NCI-H1105 (cell line): ENCODE measurements at regions not wholly inside any gene's neighbourhood (a gene's known extent, or its start where the extent isn't known, plus 50 kb on each side); places are given as distances from the start of the nearest gene placed in this dataset.
"Not testable (repeated sequence)": the region's sequence is repeated elsewhere in the genome, so short reads cannot be mapped to it uniquely, and the experiment has no call there.

Experiments used
- DNase-seq: peaks from one replicate; lab custom pipeline; 2025; lab: John Stamatoyannopoulos, UW

- DNase-seq = no peak
These were observed 558.2 kb upstream of the USP24 start for GRCh38 chr1:55773211-55773940.

- no peak for DNase-seq
These were observed 553.3 kb upstream of the USP24 start for GRCh38 chr1:55768327-55768952.

DNA sequence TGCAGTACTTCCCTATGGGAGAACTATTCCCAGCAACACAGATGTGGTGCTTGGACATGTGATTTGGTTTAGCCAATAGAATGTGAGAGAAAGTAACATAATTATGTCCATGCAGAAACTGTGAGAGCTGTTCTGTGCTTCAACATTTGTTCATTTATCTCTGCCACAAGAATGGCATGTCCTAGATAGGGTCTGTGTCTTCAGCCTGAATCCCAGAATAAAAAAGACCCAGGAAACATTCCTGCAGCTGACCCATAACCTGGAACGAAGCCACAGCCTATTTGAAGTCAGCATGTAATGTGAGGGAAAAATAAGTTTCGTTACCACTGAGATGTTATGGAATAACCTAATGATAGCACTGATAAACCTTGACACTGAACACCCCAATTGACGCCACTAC, 552.0 kb upstream of the USP24 start:
- no peak for DNase-seq

GRCh38 chr1:55765505-55765904, 550.3 kb upstream of the USP24 start:
- not testable (repeated sequence) for DNase-seq

DNA sequence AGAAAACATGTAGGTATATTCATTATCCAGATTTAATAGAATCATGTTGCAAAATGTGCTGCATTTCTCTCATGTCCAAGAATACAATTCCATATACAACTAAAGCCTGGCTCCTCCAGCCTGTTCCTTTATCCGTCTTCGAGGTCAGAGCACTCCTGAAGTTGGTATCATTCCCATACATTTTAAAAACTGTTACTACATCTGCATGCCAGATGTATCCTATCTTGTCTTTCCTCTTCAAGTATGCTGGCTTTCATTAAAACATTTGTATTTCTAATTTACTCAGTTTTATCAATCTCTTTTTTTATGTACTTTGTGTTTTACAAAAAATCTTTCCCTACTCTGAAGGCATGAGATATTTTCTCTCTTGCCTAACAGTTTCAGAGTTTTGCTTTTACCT, 536.6 kb upstream of the USP24 start:
- DNase-seq = no peak

GRCh38 chr1:55750628-55750995, 535.4 kb upstream of the USP24 start:
- no peak for DNase-seq

- DNase-seq = no peak
These were observed 534.9 kb upstream of the USP24 start for GRCh38 chr1:55749975-55750627.

- no peak for DNase-seq
These were observed 532.3 kb upstream of the USP24 start for GRCh38 chr1:55747408-55747841.

- no peak for DNase-seq
These were observed 531.5 kb upstream of the USP24 start for GRCh38 chr1:55746710-55747109.

- DNase-seq = no peak
These were observed 526.4 kb upstream of the USP24 start for GRCh38 chr1:55741516-55741915.

DNA sequence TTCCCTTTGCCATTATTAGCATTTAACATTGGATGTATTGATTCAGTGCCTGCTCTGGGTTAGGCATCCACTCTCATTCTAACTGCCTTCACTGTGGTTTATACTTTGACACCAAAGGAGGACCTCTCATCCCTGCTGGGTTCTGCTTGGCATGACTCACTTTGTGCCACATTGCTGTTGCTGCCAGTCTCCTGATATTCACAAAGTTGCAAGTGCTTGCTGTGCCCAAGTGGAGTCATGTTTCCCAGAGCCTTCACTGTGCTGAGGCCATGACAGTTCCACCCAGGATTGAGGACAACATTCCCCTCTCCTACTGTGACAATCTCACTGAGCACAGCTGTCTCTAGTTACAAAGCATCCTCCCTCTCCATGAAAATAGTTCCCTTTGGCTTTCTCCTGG, 519.9 kb upstream of the USP24 start:
- DNase-seq = no peak

DNA sequence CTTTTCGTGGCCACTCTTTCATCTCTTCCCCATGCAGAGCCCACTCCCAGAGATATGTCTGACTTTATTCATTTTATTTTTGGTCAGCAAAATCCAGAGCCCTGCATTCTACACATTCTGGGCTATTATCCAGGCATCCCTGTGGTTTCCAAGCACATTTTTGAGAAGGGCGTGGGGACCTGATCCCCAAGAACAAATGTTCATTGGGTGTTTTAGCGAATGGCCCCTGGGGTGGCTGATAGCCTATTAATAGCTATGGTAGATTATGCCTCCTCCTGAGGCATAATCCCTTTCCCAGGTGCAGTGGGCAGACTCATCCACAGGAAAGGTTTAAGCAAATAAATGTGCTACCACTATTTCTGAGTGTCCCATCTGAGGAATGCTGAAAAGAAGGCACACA, 511.8 kb upstream of the USP24 start:
- no peak for DNase-seq

DNA sequence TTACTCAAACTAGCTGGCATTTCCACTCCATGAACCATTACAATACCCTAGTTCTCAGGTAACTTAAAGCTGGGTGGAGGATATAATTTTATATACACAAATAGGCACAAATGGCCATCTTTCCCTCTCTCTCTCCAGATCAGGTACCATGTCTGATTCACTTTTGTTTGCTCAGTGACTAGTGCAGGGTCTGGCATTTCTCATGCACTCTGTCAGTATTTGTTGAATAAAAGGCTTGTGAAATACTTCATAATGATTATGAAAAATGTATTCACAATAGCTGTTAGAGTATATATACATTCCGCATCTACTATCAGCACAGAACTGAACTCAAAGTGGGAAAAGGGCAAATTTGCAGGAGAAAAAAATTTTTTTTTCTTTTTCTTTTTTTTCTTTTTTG, 510.2 kb upstream of the USP24 start:
- DNase-seq = no peak

DNA sequence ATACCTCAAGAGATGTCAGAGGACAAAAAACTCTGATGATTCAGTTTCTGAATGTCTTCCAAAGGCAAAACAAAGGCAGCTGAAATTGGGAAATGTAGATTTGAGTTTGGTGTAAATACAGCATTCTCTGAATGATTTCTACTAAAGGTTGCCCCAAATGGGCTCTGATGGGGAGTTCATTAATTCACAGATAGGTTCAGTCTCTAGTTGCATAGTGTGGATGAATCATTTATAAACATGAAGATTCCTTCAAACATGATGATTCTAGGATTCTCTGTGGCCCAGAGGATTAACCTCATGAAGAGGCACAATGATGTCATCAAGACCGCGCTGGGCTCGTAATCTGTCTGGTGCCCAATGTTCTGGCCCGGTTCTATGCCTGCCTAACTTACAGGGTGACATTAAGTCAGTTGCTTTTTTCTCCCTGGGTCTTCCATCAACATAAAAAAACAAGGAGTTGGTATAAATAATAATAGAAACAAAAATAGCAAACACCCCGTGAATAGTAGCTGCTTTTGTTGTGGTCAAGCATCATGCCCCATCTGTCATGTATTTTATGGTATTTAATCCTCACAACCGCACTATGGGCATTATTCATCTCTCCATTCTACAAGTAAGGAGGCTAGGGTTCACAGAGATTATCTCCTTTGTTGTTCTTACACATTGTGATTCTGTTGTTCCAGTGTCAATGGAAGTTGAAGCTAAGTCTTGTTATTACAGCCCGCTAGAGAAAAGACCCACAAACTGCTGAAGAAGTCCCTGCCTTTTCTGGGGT, 509.6 kb upstream of the USP24 start:
- DNase-seq = no peak

DNA sequence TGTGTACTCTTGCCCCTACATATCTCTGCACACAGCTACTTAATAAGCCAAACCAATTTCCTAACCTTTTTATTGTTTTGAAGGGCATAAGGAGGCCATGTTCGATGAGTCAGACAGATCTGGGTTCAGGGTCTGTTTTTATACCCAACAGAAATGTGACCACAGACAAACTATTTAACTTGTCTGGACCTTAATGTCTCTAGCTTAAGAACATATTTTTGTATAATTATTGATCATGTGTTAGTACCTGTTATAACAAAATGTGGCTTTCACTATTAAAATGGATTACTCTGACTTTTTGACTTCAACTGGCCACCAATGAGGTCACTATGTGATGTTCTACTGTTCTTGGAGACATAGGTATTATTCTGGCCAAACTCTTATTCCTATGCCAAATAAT, 507.8 kb upstream of the USP24 start:
- DNase-seq = no peak

DNA sequence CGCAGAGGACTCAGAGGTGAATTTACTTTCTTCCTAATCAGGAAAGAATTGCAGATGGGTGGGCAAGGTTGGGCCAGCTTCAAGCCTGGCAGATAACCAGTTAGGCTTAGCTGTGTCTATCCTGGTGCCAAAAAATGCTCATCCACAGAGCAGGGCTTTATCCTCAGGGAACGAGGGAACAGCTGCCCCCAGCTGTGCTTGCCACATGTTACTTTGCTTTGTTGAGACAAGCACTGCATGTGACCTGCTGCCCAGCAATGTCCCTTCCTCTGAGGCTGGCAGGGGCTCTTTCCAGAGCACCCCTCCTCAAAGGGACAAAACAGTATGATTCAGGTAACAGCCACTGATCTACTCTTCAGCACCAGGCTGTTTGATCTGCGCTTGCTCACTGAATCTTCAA, 505.1 kb upstream of the USP24 start:
- DNase-seq = no peak

- no peak for DNase-seq
These were observed 503.9 kb upstream of the USP24 start for GRCh38 chr1:55718758-55719671.

DNA sequence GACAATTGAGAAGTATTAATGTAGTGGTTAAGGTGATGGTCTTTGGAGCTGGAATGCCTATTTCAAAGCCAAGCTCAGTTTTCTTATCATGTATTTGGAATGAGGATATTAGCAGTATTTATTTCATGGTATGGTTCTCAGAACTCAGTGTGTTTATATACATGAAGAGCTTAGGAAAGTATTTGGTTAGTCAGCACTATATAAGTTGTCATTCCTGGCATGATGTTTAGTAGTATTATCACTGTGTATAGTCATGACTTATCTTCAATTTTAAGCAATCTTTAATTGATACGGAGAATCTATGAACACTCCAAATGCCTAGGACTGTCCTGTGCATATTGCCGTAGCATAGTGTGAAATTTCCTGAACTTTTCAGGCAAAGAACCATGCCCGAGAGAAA, 501.9 kb upstream of the USP24 start:
- no peak for DNase-seq

DNA sequence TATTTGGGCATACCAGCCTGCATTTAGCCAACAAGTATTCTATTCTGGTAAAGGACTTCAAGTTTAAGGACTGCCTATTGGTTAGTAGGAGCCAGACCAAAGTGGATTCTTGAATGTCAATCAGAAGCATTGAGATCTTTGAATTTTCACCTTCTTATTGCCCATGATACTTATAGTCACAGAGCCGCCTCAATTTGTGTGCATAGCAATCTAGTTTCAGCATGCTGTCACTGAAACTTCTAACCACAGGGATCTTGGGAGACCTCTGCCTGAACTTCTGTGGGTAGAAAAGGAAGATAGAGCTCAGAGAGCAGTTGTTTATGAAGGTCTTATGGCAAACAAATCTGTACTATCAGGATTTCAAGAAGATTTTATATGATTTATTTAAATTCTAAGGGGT, 501.4 kb upstream of the USP24 start:
- no peak for DNase-seq

- no peak for DNase-seq
These were observed 501.0 kb upstream of the USP24 start for GRCh38 chr1:55716151-55716550.

DNA sequence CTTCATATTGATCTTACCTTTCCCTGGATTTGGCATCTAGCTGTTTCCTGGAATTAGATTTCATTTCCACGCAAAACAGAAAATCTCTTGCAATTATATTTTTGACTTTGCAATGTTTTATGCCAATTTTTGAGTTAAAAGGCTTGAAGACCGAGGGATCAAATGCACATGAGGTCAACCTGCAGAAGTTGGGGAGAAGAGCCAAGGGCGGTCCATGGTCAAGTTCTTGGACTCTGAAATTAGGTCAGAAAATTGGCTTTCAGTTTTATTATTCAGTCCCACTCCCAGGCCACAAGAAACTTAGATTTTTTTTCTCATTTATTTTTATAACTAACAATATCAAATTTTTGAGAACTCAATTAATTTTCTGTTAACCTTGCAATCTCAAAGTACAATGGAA, 499.1 kb upstream of the USP24 start:
- no peak for DNase-seq

GRCh38 chr1:55713516-55713915, 498.4 kb upstream of the USP24 start:
- DNase-seq = no peak
